HG02678 (cell line): ENCODE measurements at regions not wholly inside any gene's neighbourhood (a gene's known extent, or its start where the extent isn't known, plus 50 kb on each side); places are given as distances from the start of the nearest gene placed in this dataset.
"Not testable (repeated sequence)": the region's sequence is repeated elsewhere in the genome, so short reads cannot be mapped to it uniquely, and the experiment has no call there.

Experiments used
- ATAC-seq: cut with Tn5 transposase; IDR thresholded peaks from one replicate; pipeline ENCODE4 v1.9.1; 2021; ENCODE audit warnings: mild to moderate bottlenecking, moderate library complexity; ENCODE audit not compliant: unreplicated experiment

GRCh38 chr2:67164771-67165522 lies 232.2 kb upstream of the ETAA1 start:
- ATAC-seq: no peak

DNA sequence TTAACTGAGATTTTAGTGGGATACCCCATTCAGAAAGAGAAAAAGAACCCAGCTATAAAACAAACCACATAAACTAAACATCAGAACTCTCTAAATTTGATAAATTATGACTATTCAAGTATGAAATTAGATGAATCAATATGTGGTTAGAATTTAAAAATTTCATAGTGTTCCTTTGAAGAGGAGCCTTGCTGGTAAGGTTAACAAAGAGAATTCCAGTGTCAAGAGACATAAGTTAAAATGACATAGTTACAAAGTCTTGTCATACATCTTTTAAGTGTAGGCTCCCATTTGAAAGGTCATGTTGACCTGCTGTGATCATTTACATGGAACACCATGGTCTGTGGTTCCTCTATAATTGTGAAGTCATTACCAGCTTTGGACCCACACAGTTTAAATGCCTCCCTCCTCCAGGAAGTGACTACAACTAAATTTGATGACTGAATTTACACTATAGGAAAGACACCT lies 231.6 kb upstream of the ETAA1 start:
- ATAC-seq: no peak

DNA sequence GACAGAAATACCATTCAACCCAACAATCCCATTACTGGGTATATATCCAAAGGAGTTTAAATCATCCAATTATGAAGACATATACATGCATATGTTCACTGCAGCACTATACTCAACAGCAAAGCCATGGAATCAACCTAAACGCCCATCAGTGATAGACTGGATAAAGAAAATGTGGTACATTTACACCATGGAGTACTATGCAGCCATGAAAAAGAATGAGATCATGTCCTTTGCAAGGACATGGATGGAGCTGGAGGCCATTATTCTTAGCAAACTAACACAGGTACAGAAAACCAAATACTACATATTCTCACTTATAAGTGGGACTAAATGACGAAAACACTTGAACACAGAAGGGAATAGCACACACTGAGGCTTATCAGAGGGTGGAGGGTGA lies 230.6 kb upstream of the ETAA1 start:
- ATAC-seq: not testable (repeated sequence)

GRCh38 chr2:67169417-67170140 lies 227.6 kb upstream of the ETAA1 start:
- no peak for ATAC-seq

DNA sequence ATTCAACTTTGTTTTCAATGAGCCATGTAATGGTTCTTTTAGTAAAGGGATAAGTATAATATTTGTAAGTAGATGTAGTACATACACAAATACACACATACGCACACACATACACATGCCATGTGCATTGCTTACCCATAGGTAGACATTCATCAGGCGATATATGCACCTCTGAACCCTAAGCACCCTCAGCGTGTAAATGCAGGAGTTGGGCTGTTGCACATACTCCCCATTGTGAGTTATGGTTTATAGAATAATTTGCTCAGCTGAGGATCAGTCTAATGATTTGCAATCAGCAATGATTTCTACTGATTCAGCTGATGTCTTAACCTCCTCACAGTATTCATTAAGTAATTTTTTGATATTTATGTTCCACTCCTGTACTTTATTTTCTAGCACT lies 217.6 kb upstream of the ETAA1 start:
- no peak for ATAC-seq

DNA sequence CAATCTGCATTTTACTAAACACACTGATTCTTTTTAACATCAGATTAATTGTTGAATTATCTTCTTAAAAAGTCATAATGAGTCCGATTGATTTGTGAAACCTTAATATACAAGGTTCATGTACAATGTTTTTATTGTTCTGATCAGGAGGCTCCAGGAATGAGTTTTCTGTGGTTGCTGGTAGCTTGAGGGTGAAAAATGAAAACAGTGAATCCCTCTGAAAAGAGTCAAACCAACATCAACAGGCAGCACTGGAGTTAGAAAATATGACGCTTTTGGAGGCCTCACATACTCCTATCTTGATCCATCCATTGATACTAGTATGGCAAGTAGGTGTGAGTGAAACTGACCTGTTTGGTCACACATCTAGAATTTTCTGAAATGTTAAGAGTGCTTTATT lies 216.3 kb upstream of the ETAA1 start:
- ATAC-seq: no peak

GRCh38 chr2:67182884-67183283 lies 214.2 kb upstream of the ETAA1 start:
- no peak for ATAC-seq

GRCh38 chr2:67186326-67186725 lies 210.8 kb upstream of the ETAA1 start:
- ATAC-seq: no peak

DNA sequence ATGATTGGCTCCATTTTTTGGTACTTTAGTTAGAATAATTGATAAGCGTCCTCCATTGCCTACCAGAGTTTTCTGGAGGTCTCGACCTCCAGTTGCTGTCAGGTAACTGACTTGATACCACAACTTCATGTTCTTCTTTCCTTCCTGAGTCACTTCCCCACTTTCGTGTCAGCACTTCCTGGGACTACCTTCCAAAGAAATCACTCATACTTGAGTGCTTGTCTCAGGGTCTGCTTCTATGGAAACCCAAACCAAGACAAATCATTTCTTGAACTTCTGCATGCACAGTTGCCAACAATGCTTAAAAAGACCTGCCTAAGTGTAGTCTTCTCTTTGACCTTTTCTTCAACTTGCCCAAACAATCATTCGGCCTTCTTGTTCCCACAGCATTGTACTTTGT lies 210.3 kb upstream of the ETAA1 start:
- ATAC-seq: no peak

GRCh38 chr2:67195327-67195726 lies 201.8 kb upstream of the ETAA1 start:
- ATAC-seq: not testable (repeated sequence)

- no peak for ATAC-seq
Observed at GRCh38 chr2:67201521-67201920, 195.6 kb upstream of the ETAA1 start.

DNA sequence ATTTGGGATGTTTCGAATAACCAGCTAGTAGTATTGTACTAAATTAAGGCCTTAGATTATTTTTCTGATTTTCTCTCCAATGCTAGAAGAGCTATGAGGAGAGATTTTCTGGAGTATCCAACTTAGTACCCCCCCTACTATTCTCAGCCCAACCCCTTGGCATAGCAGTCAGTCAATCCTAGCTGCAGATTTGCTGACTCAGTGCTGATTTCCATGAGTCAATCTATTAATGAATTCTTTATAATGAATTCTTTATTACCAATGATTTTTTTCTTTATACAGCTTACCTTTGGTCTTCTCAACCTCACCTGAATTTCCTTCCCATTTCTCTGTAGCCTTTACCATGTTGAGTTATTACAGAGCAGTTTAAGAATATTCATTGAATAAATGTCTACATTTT lies 192.8 kb upstream of the ETAA1 start:
- no peak for ATAC-seq

GRCh38 chr2:67208887-67209500 lies 188.1 kb upstream of the ETAA1 start:
- ATAC-seq: no peak

- no peak for ATAC-seq
Observed at GRCh38 chr2:67210430-67210829, 186.7 kb upstream of the ETAA1 start.

DNA sequence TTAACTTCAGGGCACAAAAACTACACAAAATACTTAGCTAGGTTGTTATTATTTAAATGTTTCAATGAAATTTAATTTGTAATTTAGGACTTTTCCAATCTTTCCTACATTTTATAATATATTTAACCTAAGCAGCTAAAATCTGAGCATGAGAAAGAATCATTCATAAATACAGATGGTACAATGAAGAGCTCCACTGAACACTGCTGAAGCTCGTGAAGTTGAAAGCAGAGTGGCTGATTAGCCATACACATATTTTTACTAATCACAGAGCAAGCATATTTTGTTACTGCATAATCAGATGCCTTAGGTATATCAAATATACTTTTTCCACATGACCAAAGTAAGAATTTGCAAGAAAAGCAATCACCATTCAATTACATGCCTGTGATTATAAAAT lies 184.9 kb upstream of the ETAA1 start:
- ATAC-seq: no peak

DNA sequence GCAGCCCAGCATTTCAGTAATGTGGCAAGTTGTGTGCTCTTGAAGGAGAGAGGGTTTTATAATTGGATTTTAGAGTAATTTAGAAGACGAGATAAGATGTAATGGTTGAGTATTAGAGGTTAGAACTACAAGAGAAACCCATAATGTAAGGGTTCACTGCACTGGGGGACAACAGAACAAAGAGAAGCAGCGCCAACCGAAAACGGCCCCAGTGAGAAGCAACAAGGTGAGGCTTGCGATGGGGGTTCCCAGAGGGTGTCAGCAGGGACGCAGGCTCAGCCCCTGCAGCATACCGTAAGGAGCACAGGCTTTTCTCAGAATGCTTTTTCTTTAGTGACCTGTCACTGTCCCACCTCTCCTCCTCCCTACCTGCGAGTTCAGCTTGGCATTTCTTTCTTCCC lies 183.9 kb upstream of the ETAA1 start:
- ATAC-seq: no peak

- no peak for ATAC-seq
Observed at GRCh38 chr2:67213677-67214402, 183.3 kb upstream of the ETAA1 start.

DNA sequence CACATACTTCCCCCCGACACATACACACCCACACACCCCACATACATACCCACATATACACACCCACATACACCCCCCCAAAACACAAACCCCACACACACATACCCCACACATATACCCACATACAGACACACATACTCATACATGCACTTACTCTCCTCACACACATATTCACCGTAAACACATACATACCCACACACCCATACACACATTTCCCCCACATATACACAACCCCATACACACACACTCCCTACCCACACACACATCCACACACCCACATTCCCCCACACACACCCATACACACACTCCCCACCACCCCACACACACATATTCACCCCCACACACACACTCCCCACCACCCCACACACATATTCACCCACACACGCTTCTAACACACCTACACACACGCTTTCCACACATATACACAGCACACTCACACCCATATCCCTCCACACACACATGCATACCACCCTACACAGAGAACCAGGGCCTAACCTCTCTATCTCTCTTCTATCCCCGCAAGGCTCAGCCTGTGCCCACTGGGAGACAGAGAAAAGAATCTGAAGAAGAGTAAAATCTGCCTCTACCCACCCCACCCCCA lies 182.4 kb upstream of the ETAA1 start:
- ATAC-seq: no peak

- ATAC-seq: no peak
Observed at GRCh38 chr2:67215214-67216055, 181.7 kb upstream of the ETAA1 start.

DNA sequence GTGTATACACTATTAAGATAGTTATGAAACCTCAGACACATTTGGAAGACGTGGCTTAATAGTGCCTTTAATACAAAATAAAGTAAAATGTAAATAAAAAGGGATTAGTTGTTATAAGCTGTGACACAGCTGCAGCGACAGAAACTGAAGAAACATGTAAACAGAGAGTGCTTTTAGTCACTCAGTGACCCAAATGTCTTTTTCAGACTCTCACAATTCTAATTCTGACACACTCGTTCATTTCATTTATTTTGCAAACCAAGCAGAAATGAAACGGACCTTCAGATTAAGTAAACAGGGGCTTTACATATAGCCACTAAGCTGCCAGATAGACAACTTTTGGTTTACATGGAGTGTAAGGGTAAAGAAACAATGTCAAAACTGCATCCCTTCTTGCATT lies 181.0 kb upstream of the ETAA1 start:
- no peak for ATAC-seq
